NCI-H2081 treated with DMSO at 0.1 percent for 48 hours (cell line): ENCODE measurements at regions not wholly inside any gene's neighbourhood (a gene's known extent, or its start where the extent isn't known, plus 50 kb on each side); places are given as distances from the start of the nearest gene placed in this dataset.
"Not testable (repeated sequence)": the region's sequence is repeated elsewhere in the genome, so short reads cannot be mapped to it uniquely, and the experiment has no call there.

ENCODE experiments used
- DNase-seq: peaks from one replicate; lab custom pipeline; 2025; lab: John Stamatoyannopoulos, UW

- no peak for DNase-seq
Observed at GRCh38 chr4:79217025-79217424, 108.8 kb downstream of the NAA11 start.

- no peak for DNase-seq
Observed at GRCh38 chr4:79213702-79214101, 112.2 kb downstream of the NAA11 start.

- DNase-seq: no peak
Observed at GRCh38 chr4:79213010-79213409, 112.9 kb downstream of the NAA11 start.

- DNase-seq: no peak
Observed at GRCh38 chr4:79212311-79212710, 113.5 kb downstream of the NAA11 start.

- no peak for DNase-seq
Observed at GRCh38 chr4:79211490-79211889, 114.4 kb downstream of the NAA11 start.

- DNase-seq: no peak
Observed at GRCh38 chr4:79210636-79211049, 115.2 kb downstream of the NAA11 start.

- no peak for DNase-seq
Observed at GRCh38 chr4:79209822-79210635, 115.8 kb downstream of the NAA11 start.

GRCh38 chr4:79209081-79209480 is 116.8 kb downstream of the NAA11 start:
- no peak for DNase-seq

- DNase-seq: no peak
Observed at GRCh38 chr4:79207281-79207680, 118.6 kb downstream of the NAA11 start.

GRCh38 chr4:79206660-79207059 is 119.2 kb downstream of the NAA11 start:
- DNase-seq: no peak

- DNase-seq: no peak
Observed at GRCh38 chr4:79205121-79205520, 120.7 kb downstream of the NAA11 start.

GRCh38 chr4:79201971-79202370 is 123.9 kb downstream of the NAA11 start:
- no peak for DNase-seq

- DNase-seq: peak; percentile 62
Observed at GRCh38 chr4:79199743-79200142, 126.1 kb downstream of the NAA11 start.

- DNase-seq: peak; percentile 83
Observed at GRCh38 chr4:79198951-79199587, 126.8 kb downstream of the NAA11 start.

GRCh38 chr4:79197275-79198009 is 128.4 kb downstream of the NAA11 start:
- no peak for DNase-seq

- not testable (repeated sequence) for DNase-seq
Observed at GRCh38 chr4:79191292-79191691, 134.6 kb downstream of the NAA11 start.

- no peak for DNase-seq
Observed at GRCh38 chr4:79185526-79186045, 140.3 kb downstream of the NAA11 start.

GRCh38 chr4:79184476-79184875 is 141.4 kb downstream of the NAA11 start:
- DNase-seq: no peak

- DNase-seq: no peak
Observed at GRCh38 chr4:79182209-79182608, 143.7 kb downstream of the NAA11 start.

- no peak for DNase-seq
Observed at GRCh38 chr4:79181190-79181589, 144.7 kb downstream of the NAA11 start.

- DNase-seq: no peak
Observed at GRCh38 chr4:79178760-79179159, 147.1 kb downstream of the NAA11 start.

GRCh38 chr4:79177388-79177787 is 148.5 kb downstream of the NAA11 start:
- DNase-seq: no peak

- DNase-seq: no peak
Observed at GRCh38 chr4:79176351-79176750, 149.5 kb downstream of the NAA11 start.
